Activated CD8-positive, alpha-beta memory T cell treated with anti-CD3 and anti-CD28 coated beads, Interleukin-2, amount 50 U/mL, for 4 hours (primary cell): ENCODE measurements at regions not wholly inside any gene's neighbourhood (a gene's known extent, or its start where the extent isn't known, plus 50 kb on each side); places are given as distances from the start of the nearest gene placed in this dataset.

Source experiments
- DNase-seq: peaks from one replicate; pipeline ENCODE4 v3.0.0-alpha.2; 2020

DNA sequence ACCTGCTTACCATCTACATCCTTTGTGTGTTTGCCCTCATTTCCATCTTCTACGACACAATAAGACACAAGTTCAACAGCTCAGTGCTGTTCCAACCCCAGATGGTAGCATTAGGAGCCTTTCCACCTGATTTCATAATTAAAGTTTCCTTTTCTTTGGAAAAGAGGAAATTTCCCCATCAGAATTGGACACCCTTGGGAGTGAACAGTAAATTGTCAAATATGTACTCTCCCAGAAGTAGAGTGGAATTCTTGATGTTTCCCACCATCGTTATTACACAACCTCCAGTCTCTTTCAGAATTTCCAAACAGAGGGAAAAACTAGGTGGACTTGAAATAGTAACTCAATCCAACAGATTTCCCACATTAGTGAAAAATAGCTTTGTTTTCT is 337.6 kb upstream of the OR4E1 start:
- DNase-seq, result no peak

DNA sequence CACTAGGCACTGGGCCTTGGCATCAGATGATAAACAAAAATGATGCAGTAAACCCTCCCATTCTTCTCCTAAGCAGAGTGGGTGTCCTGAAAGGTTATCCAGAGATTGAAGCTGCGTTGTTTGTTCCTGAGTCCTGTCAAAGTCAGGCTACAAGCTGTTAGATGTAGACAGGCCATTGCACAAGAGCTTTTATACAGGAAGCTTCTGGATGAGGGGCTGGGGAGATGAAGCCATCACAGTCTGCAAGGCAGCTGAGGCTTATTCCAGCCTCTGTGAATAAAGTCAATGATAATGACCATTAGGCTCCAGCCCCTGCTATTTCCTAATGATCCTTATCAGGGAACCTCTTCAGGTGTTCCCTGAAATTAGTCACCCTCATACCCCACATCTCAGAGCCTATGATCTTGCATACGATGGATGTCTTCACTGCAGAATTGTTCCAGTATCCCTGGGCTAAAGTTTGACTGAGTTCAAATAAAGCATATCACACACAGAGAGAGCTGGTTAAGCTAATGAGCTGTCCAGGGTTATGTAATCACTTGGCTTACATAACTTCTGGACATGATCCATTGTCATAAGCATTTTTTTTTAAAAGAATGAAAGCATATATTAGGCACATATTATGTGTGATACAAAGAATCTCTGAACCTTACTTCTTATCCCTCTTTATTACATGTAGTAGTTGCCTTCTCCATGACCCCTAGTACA is 337.1 kb upstream of the OR4E1 start:
- DNase-seq, result no peak

DNA sequence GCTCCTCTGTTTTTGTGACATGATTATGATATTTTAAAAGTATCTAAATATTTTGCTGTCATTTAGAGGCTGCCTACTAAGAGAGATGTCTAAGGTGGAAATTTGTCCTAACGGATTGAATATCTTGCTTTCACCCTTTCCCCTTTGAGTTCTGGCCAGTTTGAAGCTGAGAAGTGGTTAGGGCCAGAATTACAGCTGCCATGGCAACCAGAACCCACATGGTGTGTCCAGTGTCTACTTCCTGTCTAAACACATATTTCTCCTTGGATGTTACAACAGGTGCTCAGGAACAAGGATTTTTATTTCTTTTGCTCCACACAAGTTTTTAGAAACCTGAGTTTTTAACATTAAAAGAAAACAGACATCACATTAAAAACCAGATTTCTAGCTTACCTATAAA is 335.1 kb upstream of the OR4E1 start:
- no peak for DNase-seq

DNA sequence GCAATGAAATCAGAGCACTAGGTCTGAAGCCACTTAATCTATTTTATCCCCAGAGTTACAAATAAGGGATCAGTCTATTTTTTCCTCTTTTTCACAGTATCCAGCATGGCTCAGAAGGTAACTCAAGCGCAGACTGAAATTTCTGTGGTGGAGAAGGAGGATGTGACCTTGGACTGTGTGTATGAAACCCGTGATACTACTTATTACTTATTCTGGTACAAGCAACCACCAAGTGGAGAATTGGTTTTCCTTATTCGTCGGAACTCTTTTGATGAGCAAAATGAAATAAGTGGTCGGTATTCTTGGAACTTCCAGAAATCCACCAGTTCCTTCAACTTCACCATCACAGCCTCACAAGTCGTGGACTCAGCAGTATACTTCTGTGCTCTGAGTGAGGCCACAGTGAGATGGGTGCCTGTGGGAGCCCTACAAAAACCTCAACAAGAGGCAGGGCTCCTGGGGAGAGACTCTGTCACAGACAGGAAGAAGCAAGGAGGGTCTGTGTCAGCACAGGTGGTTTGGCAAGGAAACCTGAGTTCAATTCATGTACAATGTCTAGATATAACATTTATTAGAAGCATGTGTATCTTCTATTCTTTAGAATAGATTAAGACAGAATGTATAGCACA is 334.3 kb upstream of the OR4E1 start:
- DNase-seq, result no peak

DNA sequence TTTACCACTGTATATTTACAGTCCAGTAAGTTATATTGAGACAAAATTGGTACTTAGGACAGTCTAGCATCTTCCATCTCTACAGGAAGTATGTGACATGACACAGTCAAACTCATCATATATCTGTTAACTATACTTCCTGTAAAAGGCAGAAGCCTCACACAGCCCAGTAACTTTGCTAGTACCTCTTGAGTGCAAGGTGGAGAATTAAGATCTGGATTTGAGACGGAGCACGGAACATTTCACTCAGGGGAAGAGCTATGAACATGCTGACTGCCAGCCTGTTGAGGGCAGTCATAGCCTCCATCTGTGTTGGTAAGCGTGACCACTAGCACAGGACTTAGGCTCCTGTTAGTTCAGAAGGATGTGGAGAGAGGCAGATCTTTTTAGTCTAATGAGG is 333.7 kb upstream of the OR4E1 start:
- DNase-seq, result no peak

DNA sequence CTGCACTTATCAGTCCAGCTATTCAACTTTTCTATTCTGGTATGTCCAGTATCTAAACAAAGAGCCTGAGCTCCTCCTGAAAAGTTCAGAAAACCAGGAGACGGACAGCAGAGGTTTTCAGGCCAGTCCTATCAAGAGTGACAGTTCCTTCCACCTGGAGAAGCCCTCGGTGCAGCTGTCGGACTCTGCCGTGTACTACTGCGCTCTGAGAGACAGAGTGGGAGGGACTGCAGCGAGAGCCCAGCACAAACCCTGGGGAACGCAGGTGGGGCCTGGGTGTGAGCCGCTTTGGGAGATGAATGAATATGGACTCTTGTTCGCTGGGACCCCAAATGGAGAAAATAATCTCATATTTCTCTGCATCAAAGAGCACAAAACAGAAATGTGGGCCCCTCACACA is 329.8 kb upstream of the OR4E1 start:
- DNase-seq, result peak; percentile 18

DNA sequence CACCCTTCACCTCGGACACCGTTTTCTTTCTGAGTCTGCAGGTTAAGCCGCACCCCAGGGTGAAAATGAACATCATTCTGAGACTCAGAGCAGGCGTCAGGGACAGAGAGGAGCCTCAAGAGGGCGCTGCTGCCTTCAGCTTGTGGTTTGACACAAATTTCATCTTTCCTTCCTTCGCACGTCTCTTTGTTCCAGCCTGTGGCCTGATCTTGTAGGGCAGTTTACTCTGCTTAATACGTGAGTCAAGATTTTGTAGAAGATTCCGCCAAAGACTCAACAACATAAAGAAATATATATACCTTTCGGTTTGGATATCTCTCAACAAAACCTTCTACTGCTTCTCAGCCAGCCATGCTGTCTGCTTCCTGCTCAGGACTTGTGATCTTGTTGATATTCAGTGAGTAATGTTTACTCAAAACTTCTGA is 329.3 kb upstream of the OR4E1 start:
- DNase-seq, result peak; percentile 67

DNA sequence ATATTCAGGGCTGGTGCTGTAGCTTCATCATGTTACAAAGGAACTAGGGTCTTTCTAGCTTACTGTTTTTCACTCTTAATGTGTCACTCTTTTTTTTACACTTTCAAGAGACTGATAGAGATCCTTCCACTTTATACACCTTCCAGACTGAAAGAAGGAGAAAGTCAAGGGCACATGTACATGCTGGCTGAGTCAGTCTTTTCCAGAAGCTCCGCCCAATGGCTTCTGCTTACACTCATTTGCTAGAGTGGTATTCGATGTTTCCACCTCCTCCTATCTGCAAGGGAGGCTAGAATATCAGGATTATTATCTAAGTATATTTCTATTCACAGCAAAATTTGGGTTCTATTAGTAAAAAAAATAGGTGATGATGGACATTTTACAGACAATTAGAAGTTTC is 325.8 kb upstream of the OR4E1 start:
- DNase-seq, result no peak

DNA sequence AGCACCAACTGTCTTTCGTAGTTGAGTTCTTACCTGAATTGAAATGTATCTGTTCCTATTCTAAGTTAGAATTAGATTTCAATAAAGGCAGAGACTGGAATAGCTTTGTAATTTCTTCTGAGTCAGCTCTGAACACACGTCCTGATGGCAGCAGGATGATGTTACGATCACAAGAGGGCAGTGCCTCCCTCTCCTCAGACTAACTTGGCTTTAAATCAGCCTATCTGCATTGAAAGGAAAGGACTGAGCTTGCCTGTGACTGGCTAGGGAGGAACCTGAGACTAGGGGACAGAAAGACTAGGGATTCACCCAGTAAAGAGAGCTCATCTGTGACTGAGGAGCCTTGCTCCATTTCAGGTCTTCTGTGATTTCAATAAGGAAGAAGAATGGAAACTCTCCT is 323.7 kb upstream of the OR4E1 start:
- DNase-seq, result peak; percentile 17

DNA sequence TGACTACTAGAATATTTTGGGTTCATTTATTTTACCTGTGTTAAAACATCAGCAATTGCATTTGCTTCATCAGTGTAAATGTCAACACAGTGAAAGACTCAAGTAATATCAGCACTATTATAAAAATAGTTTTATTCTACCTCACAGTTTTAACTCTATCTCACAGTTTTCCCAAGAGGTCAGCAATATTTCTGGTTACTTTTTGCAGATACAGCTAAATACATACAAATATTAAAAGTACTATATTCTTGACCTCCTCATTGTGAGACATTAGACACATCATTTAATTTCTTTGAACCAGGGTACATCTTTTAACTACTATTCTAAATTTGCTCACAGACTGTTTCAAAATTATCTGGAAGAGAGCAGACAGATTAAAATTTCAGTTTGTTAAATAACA is 321.7 kb upstream of the OR4E1 start:
- no peak for DNase-seq

DNA sequence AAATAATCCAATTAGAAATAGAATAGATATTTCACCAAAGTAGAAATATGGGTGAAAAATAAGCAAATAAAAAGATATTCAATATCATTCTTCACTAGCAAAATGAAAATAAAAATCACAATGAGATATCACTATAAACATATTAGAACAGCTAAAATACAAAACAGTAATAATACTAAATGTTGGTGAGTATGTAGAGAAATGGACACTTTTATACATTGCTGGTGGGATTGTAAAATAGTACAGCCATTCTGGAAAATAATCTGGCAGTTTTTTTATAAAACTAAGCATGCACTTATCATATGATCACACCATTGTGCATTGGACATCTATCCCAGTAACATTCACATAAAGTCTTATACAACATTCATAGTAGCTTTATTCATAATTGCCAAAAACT is 320.2 kb upstream of the OR4E1 start:
- DNase-seq, result no peak

DNA sequence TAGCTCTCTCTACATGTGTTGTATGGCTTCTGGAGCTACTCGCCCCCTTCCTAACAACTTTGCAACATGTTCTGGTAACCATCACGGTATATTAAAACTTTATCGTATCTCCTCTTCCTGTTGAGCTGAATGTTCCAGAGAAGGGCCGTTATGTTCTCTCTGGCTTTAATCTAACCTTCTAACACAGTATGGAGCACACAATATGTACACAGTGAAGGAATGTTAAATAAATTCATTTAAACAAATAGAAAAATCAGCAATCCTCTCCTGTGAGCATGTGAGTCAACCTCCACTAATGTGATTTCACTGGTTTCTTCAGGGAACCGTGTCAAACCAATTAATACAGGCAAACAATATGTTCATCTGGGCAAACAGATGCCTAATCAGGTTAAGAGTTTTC is 319.5 kb upstream of the OR4E1 start:
- no peak for DNase-seq

DNA sequence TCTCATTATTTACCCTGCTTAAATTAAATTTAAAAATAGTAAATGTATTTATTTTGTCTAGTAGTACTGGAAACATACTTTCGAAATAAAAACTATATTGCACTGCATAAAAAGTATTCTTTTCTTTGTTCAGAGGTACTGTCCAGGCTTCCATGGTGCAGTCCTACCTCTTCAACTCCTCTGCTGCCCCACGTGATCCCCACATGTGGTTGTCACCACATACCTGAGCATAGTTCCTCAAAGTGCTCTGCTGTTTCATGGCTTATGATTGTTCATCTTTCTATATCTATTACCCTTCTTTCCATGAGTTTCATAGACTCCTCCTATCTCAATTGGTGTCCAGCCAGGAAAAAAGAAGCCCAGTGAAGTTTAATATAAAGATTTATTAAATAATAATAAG is 317.5 kb upstream of the OR4E1 start:
- peak; percentile 16 for DNase-seq

DNA sequence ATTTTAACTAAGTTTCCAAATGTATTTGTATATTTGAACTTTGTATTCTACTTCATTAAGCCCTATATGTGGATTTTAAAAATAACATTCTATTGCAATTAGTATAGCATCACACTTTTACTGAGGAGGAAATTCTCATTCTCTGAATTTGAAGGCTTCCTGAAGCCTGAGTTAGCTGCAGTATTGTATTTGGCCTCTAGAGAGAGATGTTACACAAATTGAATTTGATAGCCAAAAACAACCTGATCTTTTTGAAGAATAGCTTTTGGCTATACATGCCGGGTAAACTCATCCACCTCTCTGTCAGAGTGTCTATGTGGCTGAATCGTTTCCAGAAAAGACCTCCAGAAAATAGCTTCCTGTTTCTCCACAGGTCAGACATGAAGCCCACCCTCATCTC is 316.5 kb upstream of the OR4E1 start:
- DNase-seq, result no peak

DNA sequence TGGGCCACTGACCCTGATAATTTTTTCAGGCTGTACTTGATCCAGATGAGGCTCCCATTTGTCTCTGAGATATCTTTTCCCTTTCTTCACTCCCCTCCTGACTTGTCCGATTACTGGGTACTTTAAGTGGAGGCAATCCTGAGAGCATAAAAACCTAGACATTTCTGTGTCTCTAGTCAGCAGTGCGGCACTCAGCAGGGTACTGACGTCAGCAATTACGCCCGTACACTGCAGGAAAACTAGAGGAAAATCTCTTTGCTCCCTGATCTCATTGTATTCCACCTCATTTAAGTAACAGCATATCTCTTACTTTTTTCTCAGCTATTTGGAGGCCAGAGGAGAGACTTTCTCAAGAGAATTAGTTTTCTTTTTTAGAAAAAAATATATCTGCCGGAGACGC is 315.5 kb upstream of the OR4E1 start:
- DNase-seq, result no peak

DNA sequence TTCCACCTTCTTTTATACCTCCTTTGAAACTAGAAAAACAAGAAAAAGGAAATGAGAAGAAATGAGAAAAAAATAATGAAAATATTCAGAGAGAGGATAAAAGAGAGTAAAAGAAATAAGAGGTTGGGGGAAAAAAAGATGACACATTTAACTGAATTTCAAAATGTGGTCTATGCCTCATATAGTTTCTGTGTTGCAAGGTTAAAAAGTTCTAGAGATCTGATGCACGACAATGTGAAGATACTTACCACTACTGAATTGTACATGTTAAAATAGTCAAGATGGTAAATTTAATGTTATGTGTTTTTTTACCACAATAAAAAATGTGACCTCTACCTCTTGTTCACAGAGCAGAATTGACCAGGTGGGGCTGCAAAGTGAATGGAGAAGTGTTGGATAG is 314.8 kb upstream of the OR4E1 start:
- no peak for DNase-seq

DNA sequence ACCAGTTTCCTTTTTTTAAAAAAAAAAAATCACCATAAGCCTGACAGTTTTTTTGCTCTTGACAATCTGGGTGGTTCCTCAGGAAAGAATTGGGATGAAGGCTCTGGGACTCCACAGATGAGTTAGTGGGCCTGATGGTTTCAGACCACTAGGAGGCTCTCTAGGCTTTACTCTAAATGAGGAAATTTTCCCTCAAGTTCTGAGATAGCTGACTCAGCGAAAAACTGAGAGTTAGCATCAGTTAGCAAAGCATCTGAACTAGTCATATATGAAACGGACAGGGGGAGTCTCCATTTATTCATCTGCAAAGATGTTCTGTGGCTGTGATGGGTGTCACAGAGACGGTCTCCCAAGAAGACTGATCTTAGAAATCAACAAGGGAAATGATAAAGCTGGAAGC is 314.3 kb upstream of the OR4E1 start:
- no peak for DNase-seq

DNA sequence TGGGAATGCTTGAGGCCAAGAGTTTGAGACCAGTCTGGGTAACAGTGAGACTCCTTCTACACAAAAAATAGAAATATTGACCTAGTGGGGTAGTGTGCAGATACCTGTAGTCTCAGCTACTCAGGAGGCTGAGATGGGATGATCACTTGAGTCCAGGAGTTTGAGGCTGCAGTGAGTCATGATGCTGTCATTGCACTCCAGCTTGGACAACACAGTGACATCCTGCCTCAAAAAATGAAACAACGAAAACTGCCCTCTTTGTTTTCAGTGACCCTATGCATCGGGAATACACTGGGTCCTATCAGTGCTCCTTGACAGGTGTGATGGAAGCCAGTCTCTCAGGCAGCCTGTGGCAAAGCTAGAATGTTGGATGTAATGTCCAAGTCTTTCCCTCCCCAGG is 311.5 kb upstream of the OR4E1 start:
- DNase-seq, result no peak

DNA sequence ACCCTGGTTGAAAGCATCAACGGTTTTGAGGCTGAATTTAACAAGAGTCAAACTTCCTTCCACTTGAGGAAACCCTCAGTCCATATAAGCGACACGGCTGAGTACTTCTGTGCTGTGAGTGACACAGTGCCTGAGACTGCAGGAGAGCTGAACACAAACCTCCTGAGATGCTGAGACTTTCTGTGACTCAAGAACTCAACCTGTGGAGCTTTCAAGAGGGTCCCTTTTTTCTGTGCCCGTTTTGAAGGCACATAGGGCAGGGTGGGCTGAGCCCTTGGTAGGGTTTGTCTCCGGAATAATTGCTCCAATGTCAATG is 305.3 kb upstream of the OR4E1 start:
- no peak for DNase-seq

DNA sequence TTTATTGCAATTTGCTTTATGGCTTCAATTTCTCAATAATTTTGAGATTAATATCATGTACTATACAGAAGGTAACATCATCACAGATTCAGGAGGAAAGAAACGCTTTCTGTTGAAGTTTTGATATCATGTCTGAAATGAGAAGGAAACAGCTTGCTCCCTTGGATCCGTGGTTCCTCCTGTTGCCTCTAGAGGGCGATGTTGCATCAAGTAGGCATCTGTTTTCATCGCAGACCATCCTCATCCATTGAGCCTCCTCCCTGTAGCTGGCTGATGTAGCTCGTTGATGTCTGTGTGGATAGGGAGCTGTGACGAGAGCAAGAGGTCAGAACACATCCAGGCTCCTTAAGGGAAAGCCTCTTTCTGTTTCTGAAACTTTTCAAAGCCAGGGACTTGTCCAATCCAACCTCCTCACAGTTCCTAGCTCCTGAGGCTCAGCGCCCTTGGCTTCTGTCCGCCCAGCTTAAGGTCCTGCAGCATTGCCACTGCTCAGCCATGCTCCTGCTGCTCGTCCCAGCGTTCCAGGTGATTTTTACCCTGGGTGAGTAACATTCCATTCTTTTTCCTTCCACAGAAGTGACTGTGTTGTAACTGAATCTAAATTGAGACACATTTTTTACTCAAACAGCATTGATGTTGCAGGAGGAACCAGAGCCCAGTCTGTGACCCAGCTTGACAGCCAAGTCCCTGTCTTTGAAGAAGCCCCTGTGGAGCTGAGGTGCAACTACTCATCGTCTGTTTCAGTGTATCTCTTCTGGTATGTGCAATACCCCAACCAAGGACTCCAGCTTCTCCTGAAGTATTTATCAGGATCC is 304.8 kb upstream of the OR4E1 start:
- DNase-seq, result peak; percentile 65

DNA sequence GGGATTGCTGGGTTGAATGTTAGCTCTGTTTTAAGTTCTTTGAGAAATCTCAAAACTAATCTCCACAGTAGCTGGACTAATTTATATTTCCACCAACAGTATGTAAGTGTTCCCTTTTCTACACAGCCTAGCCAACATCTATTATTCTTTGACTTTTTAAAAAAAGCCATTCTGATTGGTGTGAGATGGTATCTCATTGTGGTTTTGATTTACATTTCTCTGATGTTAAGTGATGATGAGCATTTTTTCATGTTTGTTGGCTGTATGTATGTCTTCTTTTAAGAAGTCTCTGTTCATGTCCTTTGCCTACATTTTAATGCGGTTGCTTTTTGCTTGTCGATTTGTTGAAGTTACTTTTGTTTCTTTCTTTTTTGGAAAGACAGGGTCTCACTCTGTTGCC is 301.1 kb upstream of the OR4E1 start:
- no peak for DNase-seq

DNA sequence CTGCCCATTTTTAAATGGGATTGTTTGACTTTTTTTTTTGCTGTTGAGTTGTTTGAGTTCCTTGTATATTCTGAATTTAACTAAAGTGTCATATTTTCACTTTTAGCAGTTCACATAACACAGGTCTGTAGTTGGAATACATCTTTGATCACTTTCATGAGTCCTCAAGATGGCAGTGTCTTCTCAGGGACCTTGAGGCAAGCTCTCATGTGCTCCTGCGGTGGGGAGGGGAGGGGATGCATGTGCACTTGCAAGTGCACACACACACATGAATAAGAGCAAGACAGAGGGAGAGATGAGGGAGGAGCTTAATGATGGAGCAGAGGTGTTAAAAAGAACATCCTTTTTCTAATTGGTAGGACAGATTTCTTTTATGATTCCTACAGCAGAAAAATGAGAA is 291.4 kb upstream of the OR4E1 start:
- DNase-seq, result peak; percentile 34

DNA sequence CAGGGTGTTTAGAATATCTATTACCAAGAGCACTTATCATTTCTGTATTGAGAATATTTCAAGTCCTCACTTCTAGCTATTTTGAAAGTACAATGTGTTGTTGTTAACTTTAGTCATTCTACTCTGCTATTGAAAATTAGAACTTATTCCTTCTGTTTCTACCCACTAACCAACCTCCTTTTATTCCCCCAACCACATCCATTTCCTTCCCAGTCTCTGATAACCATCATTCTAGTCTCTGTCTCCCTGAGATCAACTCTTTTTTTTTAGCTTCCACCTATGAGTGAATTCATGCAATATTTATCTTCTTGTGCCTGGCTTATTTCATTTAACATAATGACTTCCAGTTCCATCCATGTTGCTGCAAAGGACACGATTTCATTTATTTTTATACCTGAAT is 290.6 kb upstream of the OR4E1 start:
- DNase-seq, result no peak

DNA sequence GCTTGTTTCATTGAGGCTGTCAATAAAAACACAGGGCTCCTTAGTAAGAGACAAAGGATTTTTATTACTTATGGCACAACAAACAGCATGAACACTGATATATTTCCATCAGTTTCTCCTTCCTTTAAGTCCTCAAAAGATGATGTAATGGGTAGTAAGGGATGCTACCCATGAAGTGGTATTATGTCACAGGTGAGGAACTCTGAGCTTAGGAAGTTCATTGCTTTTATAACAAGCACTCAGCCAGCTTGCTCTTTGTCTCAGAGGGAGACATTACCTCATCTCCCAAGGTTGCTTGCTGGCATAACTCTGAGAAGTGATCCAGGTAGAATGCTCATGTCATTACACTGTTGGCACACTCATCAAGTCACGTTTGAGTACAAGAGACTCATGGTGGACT is 287.0 kb upstream of the OR4E1 start:
- no peak for DNase-seq

DNA sequence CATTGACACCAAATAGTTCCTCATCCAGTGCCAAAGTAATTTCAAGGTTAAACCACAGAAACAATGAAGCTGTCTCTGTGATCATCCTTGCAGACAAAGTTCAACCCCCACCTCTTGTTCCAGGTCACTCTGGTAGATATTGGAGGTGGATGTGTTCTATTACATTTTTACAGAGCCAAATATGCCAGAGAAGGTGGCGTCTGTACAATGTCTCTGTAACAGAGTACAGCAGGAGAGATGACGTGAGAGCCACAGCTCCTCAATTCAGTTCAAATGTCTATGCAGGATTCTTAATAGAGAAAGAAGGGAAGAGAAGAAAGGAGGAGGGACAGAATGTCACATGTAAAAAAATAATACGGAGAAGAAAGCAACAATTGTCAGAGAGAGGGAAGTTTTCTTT is 268.3 kb upstream of the OR4E1 start:
- no peak for DNase-seq
